ENCODE measurements at regions not wholly inside any gene's neighbourhood (a gene's known extent, or its start where the extent isn't known, plus 50 kb on each side); places are given as distances from the start of the nearest gene placed in this dataset.

DNA sequence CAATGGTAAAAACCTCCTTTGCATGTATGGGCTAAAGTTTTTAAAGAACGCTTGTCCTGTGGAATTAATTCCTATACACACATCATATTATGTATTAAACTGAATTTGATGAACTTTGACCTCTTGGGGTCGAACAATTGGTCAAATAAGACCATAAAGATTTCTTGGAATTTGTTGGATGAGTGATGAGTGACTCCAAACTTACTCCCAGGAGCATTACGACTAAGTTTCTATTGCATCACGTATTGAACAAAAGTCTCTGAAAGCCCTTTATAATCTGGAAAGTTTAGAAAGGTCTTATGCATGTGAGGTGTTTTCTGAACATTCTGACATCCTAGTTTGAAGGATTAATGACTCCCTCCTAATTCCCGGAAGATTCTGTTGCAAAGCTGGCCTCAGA lies 126.9 kb upstream of the BMP5 start:
- TF ChIP-seq ESRRG (CRISPR knock-in tag; IDR thresholded peaks at IDR 0.05) (no peak), GLIS3 (CRISPR knock-in tag; IDR thresholded peaks at IDR 0.05) (no peak), TCF4 (CRISPR knock-in tag; IDR thresholded peaks at IDR 0.05; ENCODE audit: borderline replicate concordance) (no peak), ZNF565 (CRISPR knock-in tag; conservative IDR thresholded peaks at IDR 0.05; ENCODE audit: low read depth) (no peak), RARB (CRISPR knock-in tag; IDR thresholded peaks at IDR 0.05) (no peak), BACH2 (CRISPR knock-in tag; IDR thresholded peaks at IDR 0.05; ENCODE audit: borderline replicate concordance) (no peak), ZFP30 (CRISPR knock-in tag; IDR thresholded peaks at IDR 0.05) (no peak), CSDC2 (CRISPR knock-in tag; IDR thresholded peaks at IDR 0.05) (no peak), ZNF8 (CRISPR knock-in tag; IDR thresholded peaks at IDR 0.05) (no peak), TOX (CRISPR knock-in tag; IDR thresholded peaks at IDR 0.05; ENCODE audit: borderline replicate concordance) (no peak), SNAI2 (CRISPR knock-in tag; IDR thresholded peaks at IDR 0.05) (no peak), ZFP3 (CRISPR knock-in tag; IDR thresholded peaks at IDR 0.05) (no peak), ISL1 (CRISPR knock-in tag; IDR thresholded peaks at IDR 0.05) (no peak), OSR1 (CRISPR knock-in tag; IDR thresholded peaks at IDR 0.05) (no peak), ARNTL (CRISPR knock-in tag; IDR thresholded peaks at IDR 0.05; ENCODE audit: borderline replicate concordance, low read depth) (no peak), ZC3H10 (CRISPR knock-in tag; IDR thresholded peaks at IDR 0.05) (no peak), PPARA (CRISPR knock-in tag; IDR thresholded peaks at IDR 0.05; ENCODE audit: borderline replicate concordance) (no peak)
- TF ChIP-seq, protein P1, sequence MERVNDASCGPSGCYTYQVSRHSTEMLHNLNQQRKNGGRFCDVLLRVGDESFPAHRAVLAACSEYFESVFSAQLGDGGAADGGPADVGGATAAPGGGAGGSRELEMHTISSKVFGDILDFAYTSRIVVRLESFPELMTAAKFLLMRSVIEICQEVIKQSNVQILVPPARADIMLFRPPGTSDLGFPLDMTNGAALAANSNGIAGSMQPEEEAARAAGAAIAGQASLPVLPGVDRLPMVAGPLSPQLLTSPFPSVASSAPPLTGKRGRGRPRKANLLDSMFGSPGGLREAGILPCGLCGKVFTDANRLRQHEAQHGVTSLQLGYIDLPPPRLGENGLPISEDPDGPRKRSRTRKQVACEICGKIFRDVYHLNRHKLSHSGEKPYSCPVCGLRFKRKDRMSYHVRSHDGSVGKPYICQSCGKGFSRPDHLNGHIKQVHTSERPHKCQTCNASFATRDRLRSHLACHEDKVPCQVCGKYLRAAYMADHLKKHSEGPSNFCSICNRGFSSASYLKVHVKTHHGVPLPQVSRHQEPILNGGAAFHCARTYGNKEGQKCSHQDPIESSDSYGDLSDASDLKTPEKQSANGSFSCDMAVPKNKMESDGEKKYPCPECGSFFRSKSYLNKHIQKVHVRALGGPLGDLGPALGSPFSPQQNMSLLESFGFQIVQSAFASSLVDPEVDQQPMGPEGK (CRISPR knock-in tag; IDR thresholded peaks at IDR 0.05; ENCODE audit: borderline replicate concordance): no peak
- TF ChIP-seq, protein P2, sequence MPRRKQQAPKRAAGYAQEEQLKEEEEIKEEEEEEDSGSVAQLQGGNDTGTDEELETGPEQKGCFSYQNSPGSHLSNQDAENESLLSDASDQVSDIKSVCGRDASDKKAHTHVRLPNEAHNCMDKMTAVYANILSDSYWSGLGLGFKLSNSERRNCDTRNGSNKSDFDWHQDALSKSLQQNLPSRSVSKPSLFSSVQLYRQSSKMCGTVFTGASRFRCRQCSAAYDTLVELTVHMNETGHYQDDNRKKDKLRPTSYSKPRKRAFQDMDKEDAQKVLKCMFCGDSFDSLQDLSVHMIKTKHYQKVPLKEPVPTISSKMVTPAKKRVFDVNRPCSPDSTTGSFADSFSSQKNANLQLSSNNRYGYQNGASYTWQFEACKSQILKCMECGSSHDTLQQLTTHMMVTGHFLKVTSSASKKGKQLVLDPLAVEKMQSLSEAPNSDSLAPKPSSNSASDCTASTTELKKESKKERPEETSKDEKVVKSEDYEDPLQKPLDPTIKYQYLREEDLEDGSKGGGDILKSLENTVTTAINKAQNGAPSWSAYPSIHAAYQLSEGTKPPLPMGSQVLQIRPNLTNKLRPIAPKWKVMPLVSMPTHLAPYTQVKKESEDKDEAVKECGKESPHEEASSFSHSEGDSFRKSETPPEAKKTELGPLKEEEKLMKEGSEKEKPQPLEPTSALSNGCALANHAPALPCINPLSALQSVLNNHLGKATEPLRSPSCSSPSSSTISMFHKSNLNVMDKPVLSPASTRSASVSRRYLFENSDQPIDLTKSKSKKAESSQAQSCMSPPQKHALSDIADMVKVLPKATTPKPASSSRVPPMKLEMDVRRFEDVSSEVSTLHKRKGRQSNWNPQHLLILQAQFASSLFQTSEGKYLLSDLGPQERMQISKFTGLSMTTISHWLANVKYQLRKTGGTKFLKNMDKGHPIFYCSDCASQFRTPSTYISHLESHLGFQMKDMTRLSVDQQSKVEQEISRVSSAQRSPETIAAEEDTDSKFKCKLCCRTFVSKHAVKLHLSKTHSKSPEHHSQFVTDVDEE (CRISPR knock-in tag; IDR thresholded peaks at IDR 0.05): no peak
- TF ChIP-seq, protein P3, sequence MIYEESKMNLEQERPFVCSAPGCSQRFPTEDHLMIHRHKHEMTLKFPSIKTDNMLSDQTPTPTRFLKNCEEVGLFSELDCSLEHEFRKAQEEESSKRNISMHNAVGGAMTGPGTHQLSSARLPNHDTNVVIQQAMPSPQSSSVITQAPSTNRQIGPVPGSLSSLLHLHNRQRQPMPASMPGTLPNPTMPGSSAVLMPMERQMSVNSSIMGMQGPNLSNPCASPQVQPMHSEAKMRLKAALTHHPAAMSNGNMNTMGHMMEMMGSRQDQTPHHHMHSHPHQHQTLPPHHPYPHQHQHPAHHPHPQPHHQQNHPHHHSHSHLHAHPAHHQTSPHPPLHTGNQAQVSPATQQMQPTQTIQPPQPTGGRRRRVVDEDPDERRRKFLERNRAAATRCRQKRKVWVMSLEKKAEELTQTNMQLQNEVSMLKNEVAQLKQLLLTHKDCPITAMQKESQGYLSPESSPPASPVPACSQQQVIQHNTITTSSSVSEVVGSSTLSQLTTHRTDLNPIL (CRISPR knock-in tag; IDR thresholded peaks at IDR 0.05; ENCODE audit: low read depth): no peak
- ATAC-seq: no peak

DNA sequence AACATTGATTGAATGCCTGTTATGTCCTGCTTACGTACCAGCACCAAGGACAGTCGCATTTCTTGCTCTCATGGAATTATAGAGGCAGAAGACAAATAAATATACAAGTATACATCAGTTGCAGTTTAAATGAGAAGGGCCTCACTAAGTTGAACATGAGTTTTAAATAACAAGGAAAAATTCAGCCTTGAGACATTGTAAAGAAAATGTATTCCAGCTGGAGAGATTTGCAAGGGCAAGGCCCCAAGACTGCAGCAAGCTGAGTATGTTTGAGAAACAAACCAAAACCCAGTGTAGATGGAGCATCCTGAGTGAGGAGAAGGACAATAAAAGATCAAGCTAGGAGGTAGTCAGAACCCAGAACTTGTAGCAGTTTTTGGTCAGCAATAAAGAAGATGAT lies 123.2 kb upstream of the BMP5 start:
- TF ChIP-seq, protein P1 (CRISPR knock-in tag; IDR thresholded peaks at IDR 0.05; ENCODE audit: borderline replicate concordance): no peak
- TF ChIP-seq, protein P4, sequence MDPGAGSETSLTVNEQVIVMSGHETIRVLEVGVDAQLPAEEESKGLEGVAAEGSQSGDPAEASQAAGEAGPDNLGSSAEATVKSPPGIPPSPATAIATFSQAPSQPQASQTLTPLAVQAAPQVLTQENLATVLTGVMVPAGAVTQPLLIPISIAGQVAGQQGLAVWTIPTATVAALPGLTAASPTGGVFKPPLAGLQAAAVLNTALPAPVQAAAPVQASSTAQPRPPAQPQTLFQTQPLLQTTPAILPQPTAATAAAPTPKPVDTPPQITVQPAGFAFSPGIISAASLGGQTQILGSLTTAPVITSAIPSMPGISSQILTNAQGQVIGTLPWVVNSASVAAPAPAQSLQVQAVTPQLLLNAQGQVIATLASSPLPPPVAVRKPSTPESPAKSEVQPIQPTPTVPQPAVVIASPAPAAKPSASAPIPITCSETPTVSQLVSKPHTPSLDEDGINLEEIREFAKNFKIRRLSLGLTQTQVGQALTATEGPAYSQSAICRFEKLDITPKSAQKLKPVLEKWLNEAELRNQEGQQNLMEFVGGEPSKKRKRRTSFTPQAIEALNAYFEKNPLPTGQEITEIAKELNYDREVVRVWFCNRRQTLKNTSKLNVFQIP (CRISPR knock-in tag; IDR thresholded peaks at IDR 0.05; ENCODE audit: borderline replicate concordance, low read depth): no peak
- no peak for TF ChIP-seq ESRRG (CRISPR knock-in tag; IDR thresholded peaks at IDR 0.05)
- no peak for TF ChIP-seq ZC3H10 (CRISPR knock-in tag; IDR thresholded peaks at IDR 0.05)
- TF ChIP-seq, protein P2 (CRISPR knock-in tag; IDR thresholded peaks at IDR 0.05): no peak
- ATAC-seq: no peak

All from SK-N-SH treated with all-trans-retinoic acid at 6 μM for 48 hours (cell line).